ENCODE measurements at regions not wholly inside any gene's neighbourhood (a gene's known extent, or its start where the extent isn't known, plus 50 kb on each side); places are given as distances from the start of the nearest gene placed in this dataset.

GRCh38 chr17:45650561-45650960 is 133.6 kb upstream of the CRHR1 start:
- TF ChIP-seq POLR2A (IDR thresholded peaks at IDR 0.05) (no peak), CTCF (IDR thresholded peaks at IDR 0.05 in 4 of 5, conservative IDR thresholded peaks at IDR 0.05 in 1 of 5) (no peak)
